H1 (cell line): ENCODE measurements at regions not wholly inside any gene's neighbourhood (a gene's known extent, or its start where the extent isn't known, plus 50 kb on each side); places are given as distances from the start of the nearest gene placed in this dataset.

Source experiments
- CTCF ChIA-PET: fragments of 300-600 bp; sonication (Branson Sonifier 250); formaldehyde crosslinking; loops from one replicate; lab custom pipeline; 2021; ENCODE audit not compliant: partially characterized antibody; lab: Charles Lee
- POLR2A ChIA-PET: fragments of 300-600 bp; sonication (Branson Sonifier 250); formaldehyde crosslinking; loops from one replicate; lab custom pipeline; 2021; ENCODE audit warnings: inconsistent platforms; ENCODE audit not compliant: partially characterized antibody; lab: Charles Lee
- DNase-seq, 2 experiments: peaks; one replicate each; pipeline versions ENCODE4 v3.0.0 to v3.0.0-alpha.2; 2010 to 2022; ENCODE audit warnings: low spot score in 2 of 2, low read depth in 1 of 2, mixed read lengths in 1 of 2
- FAIRE-seq: peaks from 2 replicates; lab custom pipeline; 2011; peaks lifted over from hg19 to GRCh38; lab: Jason Lieb, UNC
- H2AFZ ChIP-seq: 2 replicates; pipeline ENCODE4 v1.8.1; 2012; ENCODE audit warnings: low read length, inconsistent platforms
- H2AK5ac ChIP-seq: 2 replicates; pipeline ENCODE4 v1.6.1; 2013; ENCODE audit warnings: low read depth, low read length
- H2BK120ac ChIP-seq: replicated peaks from 2 replicates; pipeline ENCODE3; 2013; ENCODE audit warnings: low read depth, low read length, inconsistent platforms
- H2BK12ac ChIP-seq: 2 replicates; pipeline ENCODE4 v1.6.1; 2013; ENCODE audit warnings: low read depth, low read length
- H2BK15ac ChIP-seq: 2 replicates; pipeline ENCODE4 v1.6.1; 2013; ENCODE audit warnings: low read length
- H2BK20ac ChIP-seq: 2 replicates; pipeline ENCODE4 v1.6.1; 2013; ENCODE audit warnings: low read length
- H2BK5ac ChIP-seq: 2 replicates; pipeline ENCODE4 v1.6.1; 2013; ENCODE audit warnings: low read depth, low read length
- H3K14ac ChIP-seq: 2 replicates; pipeline ENCODE4 v1.6.1; 2013; ENCODE audit warnings: inconsistent platforms; ENCODE audit not compliant: insufficient read length
- H3K18ac ChIP-seq: 2 replicates; pipeline ENCODE4 v1.6.1; 2013; ENCODE audit warnings: low read length; ENCODE audit errors: extremely low read depth
- H3K23ac ChIP-seq: 2 replicates; pipeline ENCODE4 v1.6.1; 2013; ENCODE audit warnings: inconsistent platforms; ENCODE audit not compliant: insufficient read length
- H3K23me2 ChIP-seq: 2 replicates; pipeline ENCODE4 v1.6.1; 2013; ENCODE audit warnings: low read depth, low read length
- H3K27ac ChIP-seq: 2 replicates; pipeline ENCODE4 v1.6.1; 2011; ENCODE audit warnings: low read depth, low read length, inconsistent platforms
- H3K27me3 ChIP-seq, 4 experiments: replicated peaks in 1 of 4; 1 replicate in 1 of 4; 2 replicates in 3 of 4; pipeline versions ENCODE4 v1.6.1 to v1.8.1; 2011 to 2013; ENCODE audit warnings: low read length in 3 of 4, mild to moderate bottlenecking in 3 of 4, inconsistent platforms in 2 of 4, mixed read lengths in 2 of 4, moderate library complexity in 1 of 4; ENCODE audit not compliant: control insufficient read depth in 3 of 4, insufficient read depth in 3 of 4; ENCODE audit errors: extremely low read depth in 1 of 4
- H3K36me3 ChIP-seq, 4 experiments: 2 replicates each; pipeline versions ENCODE4 v1.6.1 to v1.8.1; 2011 to 2013; ENCODE audit warnings: mild to moderate bottlenecking in 4 of 4, low read length in 3 of 4, moderate library complexity in 2 of 4, control low read depth in 1 of 4, inconsistent platforms in 1 of 4; ENCODE audit not compliant: insufficient read depth in 4 of 4, control insufficient read depth in 2 of 4
- H3K4ac ChIP-seq: replicated peaks from 2 replicates; pipeline ENCODE3; 2013; ENCODE audit warnings: low read length, low read depth, mixed read lengths, inconsistent platforms; ENCODE audit not compliant: insufficient read length
- H3K4me1 ChIP-seq, 4 experiments: replicated peaks in 1 of 4; 1 replicate in 1 of 4; 2 replicates in 3 of 4; pipeline versions ENCODE4 v1.6.1 to v1.8.1; 2011 to 2013; ENCODE audit warnings: low read length in 3 of 4, inconsistent platforms in 2 of 4, mixed read lengths in 1 of 4; ENCODE audit not compliant: insufficient read depth in 4 of 4, control insufficient read depth in 3 of 4
- H3K4me2 ChIP-seq, 2 experiments: 2 replicates each; pipeline versions ENCODE4 v1.6.1 to v1.8.1; 2011 to 2013; ENCODE audit warnings: low read depth in 2 of 2, low read length in 2 of 2, control low read depth in 1 of 2, inconsistent platforms in 1 of 2, mild to moderate bottlenecking in 1 of 2; ENCODE audit not compliant: insufficient read depth in 1 of 2
- H3K4me3 ChIP-seq, 4 experiments: fragments of 200-600, 300-600 bp in 1 of 4; sonication (generic), shearing (Covaris generic), sonication (Bioruptor Twin) in 1 of 4; 2 replicates each; pipeline versions ENCODE4 v1.5.1 to v1.8.1; 2011 to 2016; ENCODE audit warnings: low read length in 4 of 4, low read depth in 3 of 4, control low read depth in 2 of 4, inconsistent platforms in 2 of 4, mild to moderate bottlenecking in 2 of 4, mixed read lengths in 1 of 4, moderate library complexity in 1 of 4; ENCODE audit not compliant: insufficient read depth in 2 of 4; ENCODE audit errors: extremely low read depth in 1 of 4
- H3K56ac ChIP-seq: replicated peaks from 2 replicates; pipeline ENCODE3; 2013; ENCODE audit warnings: low read depth, mild to moderate bottlenecking, mixed read lengths, low read length, inconsistent platforms; ENCODE audit not compliant: insufficient read length
- H3K79me1 ChIP-seq: 2 replicates; pipeline ENCODE4 v1.6.1; 2013; ENCODE audit warnings: low read depth, low read length, control low read depth
- H3K79me2 ChIP-seq, 2 experiments: 2 replicates each; pipeline versions ENCODE4 v1.6.1 to v1.8.1; 2012 to 2013; ENCODE audit warnings: low read length in 2 of 2, mild to moderate bottlenecking in 2 of 2, inconsistent platforms in 1 of 2; ENCODE audit not compliant: insufficient read depth in 2 of 2, control insufficient read depth in 1 of 2
- H3K9ac ChIP-seq, 4 experiments: replicated peaks in 1 of 4; 1 replicate in 1 of 4; 2 replicates in 3 of 4; pipeline versions ENCODE4 v1.6.1 to v1.8.1; 2011 to 2013; ENCODE audit warnings: low read depth in 3 of 4, low read length in 3 of 4, control low read depth in 2 of 4, mild to moderate bottlenecking in 2 of 4, moderate library complexity in 2 of 4, inconsistent platforms in 1 of 4; ENCODE audit errors: extremely low read depth in 1 of 4
- H3K9me3 ChIP-seq, 2 experiments: 2 replicates each; pipeline versions ENCODE4 v1.6.1 to v1.8.1; 2012 to 2013; ENCODE audit warnings: mild to moderate bottlenecking in 2 of 2, moderate library complexity in 2 of 2, control low read depth in 1 of 2, inconsistent platforms in 1 of 2, low read depth in 1 of 2, low read length in 1 of 2, mixed read lengths in 1 of 2; ENCODE audit not compliant: insufficient read depth in 2 of 2
- H4K20me1 ChIP-seq, 2 experiments: replicated peaks in 1 of 2; 2 replicates each; pipeline versions ENCODE3 to v1.8.1; 2011 to 2013; ENCODE audit warnings: inconsistent platforms in 2 of 2, low read length in 2 of 2, mild to moderate bottlenecking in 1 of 2; ENCODE audit not compliant: insufficient read depth in 2 of 2, control insufficient read depth in 1 of 2
- H4K5ac ChIP-seq: 2 replicates; pipeline ENCODE4 v1.6.1; 2013; ENCODE audit warnings: low read length, low read depth, mixed read lengths, inconsistent platforms; ENCODE audit not compliant: insufficient read length
- H4K8ac ChIP-seq: 2 replicates; pipeline ENCODE4 v1.8.0; 2013; ENCODE audit warnings: mild to moderate bottlenecking, moderate library complexity, low read length, inconsistent platforms; ENCODE audit not compliant: insufficient read depth; ENCODE audit errors: extremely low read depth
- H4K91ac ChIP-seq: replicated peaks from 2 replicates; pipeline ENCODE3; 2013; ENCODE audit warnings: low read length, mixed read lengths, inconsistent platforms; ENCODE audit not compliant: insufficient read length
- ATF3 ChIP-seq: IDR thresholded peaks from 2 replicates; pipeline ENCODE4 v1.6.1; 2011; ENCODE audit warnings: low read depth, mild to moderate bottlenecking, low read length; ENCODE audit not compliant: insufficient read depth
- CHD2 ChIP-seq: IDR thresholded peaks from 2 replicates; pipeline ENCODE4 v1.6.1; 2012; ENCODE audit warnings: low read length, improper control_type of control experiment
- E2F6 ChIP-seq: IDR thresholded peaks from 2 replicates; pipeline ENCODE4 v1.6.1; 2012; ENCODE audit warnings: inconsistent platforms
- GTF2F1 ChIP-seq: IDR thresholded peaks from 2 replicates; pipeline ENCODE4 v1.6.1; 2012; ENCODE audit warnings: low read depth, low read length, improper control_type of control experiment, borderline replicate concordance
- HDAC2 ChIP-seq, 2 experiments: fragments of 300-600 bp in 1 of 2; sonication (generic) in 1 of 2; IDR thresholded peaks; 2 replicates each; pipeline ENCODE4 v1.6.1; 2011 to 2012; ENCODE audit warnings: low read depth in 2 of 2, low read length in 2 of 2, mild to moderate bottlenecking in 2 of 2, moderate library complexity in 2 of 2, borderline replicate concordance in 1 of 2, inconsistent platforms in 1 of 2
- KDM1A ChIP-seq: fragments of 200-600, 300-600 bp; sonication (generic); IDR thresholded peaks from 2 replicates; pipeline ENCODE4 v1.7.1; 2016; ENCODE audit warnings: mild to moderate bottlenecking, low read length, borderline replicate concordance
- KDM4A ChIP-seq: IDR thresholded peaks from one replicate; pipeline ENCODE4 v1.7.1; 2012; ENCODE audit warnings: low read depth, mild to moderate bottlenecking, moderate library complexity, low read length, inconsistent platforms; ENCODE audit not compliant: severe bottlenecking
- NANOG ChIP-seq: IDR thresholded peaks from 2 replicates; pipeline ENCODE4 v1.6.1; 2011; ENCODE audit warnings: low read length, low read depth, mild to moderate bottlenecking, inconsistent platforms; ENCODE audit not compliant: insufficient read depth, poor library complexity, severe bottlenecking
- PHF8 ChIP-seq: fragments of 200-600 bp; sonication (generic); conservative IDR thresholded peaks from 2 replicates; pipeline ENCODE4 v1.7.1; 2012; ENCODE audit warnings: low read depth, mild to moderate bottlenecking, inconsistent platforms, low read length, moderate library complexity
- RFX5 ChIP-seq: IDR thresholded peaks from 2 replicates; pipeline ENCODE4 v1.6.1; 2011; ENCODE audit warnings: low read depth, low read length, improper control_type of control experiment, borderline replicate concordance
- SAP30 ChIP-seq: fragments of 300-600 bp; sonication (generic); IDR thresholded peaks from 2 replicates; pipeline ENCODE4 v1.7.1; 2012; ENCODE audit warnings: low read length, moderate library complexity, mild to moderate bottlenecking, inconsistent platforms; ENCODE audit not compliant: insufficient read depth, insufficient replicate concordance
- SIX5 ChIP-seq: IDR thresholded peaks from 2 replicates; pipeline ENCODE4 v1.6.1; 2011; ENCODE audit warnings: mild to moderate bottlenecking, low read depth, low read length
- TAF1 ChIP-seq: IDR thresholded peaks from 2 replicates; pipeline ENCODE4 v1.6.1; 2011; ENCODE audit warnings: mild to moderate bottlenecking, low read depth, low read length
- WGBS, 2 experiments: shearing (Covaris generic) in 1 of 2; methylation state at CpG; one replicate each; pipeline versions ENCODE4 v1.1.6 to v1.1.7; 2013 to 2015; ENCODE audit warnings: low lambda C conversion rate in 2 of 2, mixed read lengths in 2 of 2, inconsistent platforms in 1 of 2, low coverage in 1 of 2, missing lambda C conversion rate in 1 of 2; ENCODE audit not compliant: insufficient replicate concordance in 2 of 2, insufficient coverage in 1 of 2, insufficient read length in 1 of 2; ENCODE audit errors: extremely low coverage in 1 of 2, missing lambda C conversion rate in 1 of 2; 5-methylcytosine and 5-hydroxymethylcytosine counted together

GRCh38 chr1:69203166-69203565, 364.6 kb upstream of the LRRC7 start:
- Histone ChIP-seq H3K79me1 (no peaks in the 10 kb centered on the region), H3K18ac (no peak overlapping the region), H2BK120ac (no peak overlapping the region), H3K27me3 (no peaks in the 10 kb centered on the region), H3K79me2 (no peaks in the 10 kb centered on the region), H3K23ac (no peak overlapping the region), H3K4me1 (no peaks in the 10 kb centered on the region), H2BK15ac (no peak overlapping the region), H3K36me3 (no peaks in the 10 kb centered on the region), H3K27ac (no peak overlapping the region), H3K14ac (no peak overlapping the region), H4K91ac (no peak overlapping the region), H2AFZ (no peak overlapping the region), H4K8ac (no peak overlapping the region), H3K56ac (no peak overlapping the region), H3K4me3 (no peak overlapping the region), H2AK5ac (no peak overlapping the region), H3K4ac (no peak overlapping the region), H2BK12ac (no peak overlapping the region), H4K20me1 (no peaks in the 10 kb centered on the region), H3K4me2 (no peak overlapping the region), H4K5ac (no peak overlapping the region), H3K9ac (no peak overlapping the region), H2BK20ac (no peak overlapping the region), H3K9me3 (0 out of 4 replicates have a peak, but pooled peaks cover 0 to 5% of the 10 kb centered on the region in 2 experiments), H2BK5ac (no peak overlapping the region), H3K23me2 (no peaks in the 10 kb centered on the region)
- WGBS, 2 experiments: 100% methylated on average over 1 of the region's 1 CpG; no CpG with 5 or more reads in 1 of the 2 experiments
- ChIA-PET CTCF (no interaction called here), POLR2A (no interaction called here)
- FAIRE-seq (no peak), DNase-seq (no peak)
- TF ChIP-seq RFX5: no peak
- TF ChIP-seq NANOG: no peak
- TF ChIP-seq KDM4A: no peak
- no peak for TF ChIP-seq E2F6
- no peak for TF ChIP-seq GTF2F1
- TF ChIP-seq HDAC2 (IDR thresholded peaks at IDR 0.05; ENCODE audit: borderline replicate concordance in 1 of 2, low read depth in 2 of 2, low read length in 2 of 2): no peak
- no peak for TF ChIP-seq CHD2
- no peak for TF ChIP-seq KDM1A
- TF ChIP-seq ATF3: no peak
- no peak for TF ChIP-seq TAF1
- no peak for TF ChIP-seq SIX5
- TF ChIP-seq SAP30: no peak
- no peak for TF ChIP-seq PHF8
